Anterior cingulate cortex (tissue), 58 donors: ENCODE measurements at regions not wholly inside any gene's neighbourhood (a gene's known extent, or its start where the extent isn't known, plus 50 kb on each side); places are given as distances from the start of the nearest gene placed in this dataset.

ENCODE experiments used
- DNase-seq, 58 donors: peaks; one replicate each; lab custom pipeline; 2025; lab: John Stamatoyannopoulos, UW

DNA sequence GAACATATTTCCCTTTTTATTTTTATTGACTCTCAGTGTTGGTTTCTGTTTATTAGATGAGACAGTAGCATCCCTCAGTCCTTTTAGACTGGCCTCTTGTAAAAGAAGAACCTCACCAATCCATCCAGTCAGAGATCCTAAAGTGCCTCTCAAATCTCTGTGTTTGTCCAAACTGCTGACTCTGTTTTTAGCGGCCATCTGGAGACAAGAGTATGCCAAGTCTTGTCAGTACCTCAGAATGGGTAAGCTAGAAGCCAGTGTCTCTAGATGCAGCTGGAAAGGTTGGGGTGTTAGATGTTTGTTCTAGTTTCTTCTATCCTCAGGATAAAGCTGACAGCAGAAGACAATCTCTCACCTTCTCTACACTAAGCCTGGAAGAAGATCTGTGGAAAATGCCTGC, 537.7 kb upstream of the ZNF385D start:
- no peak for DNase-seq

DNA sequence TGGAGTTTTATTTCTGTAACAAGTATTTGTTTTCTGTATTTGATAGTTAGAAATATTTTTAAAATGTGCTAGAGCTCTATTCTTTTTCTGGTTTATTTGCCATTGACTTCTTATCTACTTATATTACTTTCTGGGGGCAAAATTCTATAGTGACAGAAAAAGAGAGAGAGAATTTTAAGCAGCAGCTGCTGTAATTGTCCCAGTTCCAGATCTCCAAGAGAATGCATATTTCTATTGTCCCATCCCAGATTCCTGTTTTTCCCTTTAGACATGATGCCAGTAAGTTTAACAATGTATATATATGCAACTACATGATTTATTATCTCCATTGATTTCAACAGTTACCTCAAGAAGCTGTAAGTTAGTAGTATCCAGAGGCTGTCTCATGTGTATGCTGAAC, 541.7 kb upstream of the ZNF385D start:
- no peak for DNase-seq

DNA sequence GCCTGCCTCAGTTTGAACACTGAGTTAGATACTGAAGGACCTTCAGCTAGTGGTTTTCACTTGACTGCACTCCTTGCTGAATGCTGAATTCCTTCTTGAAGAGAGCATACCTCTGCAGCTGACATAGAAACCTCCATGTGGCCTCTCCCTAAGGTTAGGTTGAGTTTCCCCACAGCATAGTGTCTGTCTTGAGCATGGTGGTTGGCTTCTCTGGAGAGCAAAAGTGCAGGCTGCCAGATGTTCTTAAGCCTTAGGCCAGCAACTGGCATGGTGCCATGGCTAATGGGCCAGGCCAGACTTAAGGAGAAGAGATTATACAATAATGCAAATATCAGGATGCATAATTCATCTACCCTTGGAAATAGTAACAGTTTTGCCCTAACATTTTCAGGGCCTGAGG, 545.6 kb upstream of the ZNF385D start:
- DNase-seq = no peak

DNA sequence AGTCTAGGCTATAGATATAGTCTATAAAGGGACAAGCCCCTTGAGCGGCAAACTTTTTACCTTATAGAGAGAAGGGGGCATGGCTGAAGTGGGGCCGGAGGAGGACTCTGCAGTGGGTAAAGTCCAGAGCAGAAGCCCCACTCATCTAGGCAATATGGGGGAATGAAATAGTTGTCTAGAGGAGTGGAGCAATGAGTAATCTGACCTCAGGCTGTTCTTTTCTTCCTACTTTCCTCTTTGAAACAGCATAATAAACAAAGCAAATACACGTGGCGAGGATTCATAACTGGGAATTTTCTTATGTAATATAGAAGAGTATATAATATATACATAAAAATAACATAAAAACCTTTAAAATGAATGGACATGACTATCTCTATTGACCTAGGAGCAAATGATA, 546.4 kb upstream of the ZNF385D start:
- DNase-seq = no peak

DNA sequence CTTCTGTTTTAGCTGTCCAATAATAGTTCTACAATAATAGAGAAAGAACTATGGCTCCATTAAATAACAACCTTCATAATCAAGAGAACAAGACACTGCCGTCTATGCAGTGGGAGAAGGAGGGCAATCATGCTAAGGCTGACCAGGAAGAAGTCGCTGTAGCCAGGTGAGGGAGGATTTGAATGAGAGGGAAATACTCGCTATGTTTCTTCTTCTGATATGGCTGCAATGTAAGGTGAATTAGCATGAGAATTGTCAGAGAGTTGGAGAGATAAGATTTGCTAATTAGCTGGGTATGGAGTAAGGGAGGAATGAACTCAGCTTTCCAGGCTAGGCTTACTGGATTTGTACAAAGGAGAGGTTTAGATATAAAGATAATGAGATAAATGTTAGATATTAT, 555.4 kb upstream of the ZNF385D start:
- DNase-seq = no peak

DNA sequence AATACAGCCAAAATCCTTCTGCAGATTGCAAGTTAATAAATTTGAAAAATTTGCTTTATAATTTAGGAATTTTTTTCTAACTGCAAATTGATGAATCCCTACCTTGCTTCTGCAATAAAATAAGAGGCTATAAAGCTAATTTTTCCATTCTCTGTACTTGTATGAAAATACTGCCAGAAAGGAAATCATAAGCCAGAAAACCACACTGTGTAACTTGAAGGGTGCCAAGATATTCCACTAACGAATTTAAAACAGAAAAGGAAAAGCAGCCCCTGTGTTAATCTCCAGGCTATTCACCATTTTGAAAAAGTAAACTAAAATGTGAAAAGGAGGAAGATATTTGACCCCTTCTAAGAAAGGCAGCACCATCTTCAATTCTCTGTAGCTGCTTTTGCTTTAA, 557.9 kb upstream of the ZNF385D start:
- no peak for DNase-seq

DNA sequence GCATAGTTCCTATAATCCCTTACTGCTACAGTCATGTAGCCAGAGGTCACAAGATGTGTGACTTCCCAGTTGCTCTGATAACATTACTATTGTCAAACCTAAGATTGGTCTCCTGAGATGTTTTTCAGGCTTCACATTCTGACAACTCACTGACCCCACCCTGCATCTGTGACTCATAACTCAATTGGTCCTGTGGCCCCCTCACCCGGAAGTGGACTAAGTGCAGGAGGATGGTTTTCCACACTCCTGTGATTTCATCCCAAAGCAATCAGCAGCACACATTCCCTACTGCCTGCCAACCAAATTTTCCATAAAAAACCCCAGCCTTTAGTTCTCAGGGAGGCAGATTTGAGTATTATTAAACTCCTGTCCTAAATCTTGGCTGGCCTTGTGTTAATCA, 564.9 kb upstream of the ZNF385D start:
- DNase-seq = no peak

DNA sequence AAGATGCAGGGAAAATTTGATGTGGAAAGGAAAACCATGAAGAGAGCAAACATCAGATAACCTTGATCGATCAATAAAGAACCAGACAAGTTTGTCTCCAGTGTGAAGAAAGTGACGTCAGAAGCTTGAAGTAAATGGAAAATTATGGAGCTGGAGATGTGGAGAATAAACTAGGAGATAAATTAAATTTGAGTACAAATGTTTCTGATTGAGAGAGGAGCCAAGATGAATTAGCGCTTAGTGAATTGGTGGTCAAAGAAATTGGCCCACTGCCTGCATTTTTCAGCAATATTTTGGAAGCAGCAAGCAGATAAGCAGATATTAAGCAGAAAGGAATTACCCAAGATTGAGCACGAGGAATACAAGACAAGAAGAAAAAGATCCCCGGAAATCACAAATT, 567.3 kb upstream of the ZNF385D start:
- DNase-seq = no peak

DNA sequence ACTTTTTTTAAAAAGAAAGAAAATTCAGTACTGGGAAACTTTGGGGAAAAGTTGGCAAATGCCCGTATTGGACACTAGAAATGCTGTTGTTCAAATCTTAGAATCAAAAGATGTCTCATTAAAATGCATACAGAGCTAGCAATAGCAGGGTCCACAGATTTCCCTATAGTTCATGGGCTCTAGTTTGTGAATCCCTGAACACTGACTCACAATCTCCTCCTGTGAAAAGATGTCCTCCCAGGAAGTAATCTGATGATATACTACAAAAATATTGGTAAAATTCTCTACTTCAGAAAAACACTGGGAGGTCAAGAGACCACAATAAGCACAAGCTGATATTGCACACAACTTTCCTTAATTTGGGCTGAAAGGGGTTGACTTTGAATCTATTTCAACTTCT, 568.4 kb upstream of the ZNF385D start:
- no peak for DNase-seq

DNA sequence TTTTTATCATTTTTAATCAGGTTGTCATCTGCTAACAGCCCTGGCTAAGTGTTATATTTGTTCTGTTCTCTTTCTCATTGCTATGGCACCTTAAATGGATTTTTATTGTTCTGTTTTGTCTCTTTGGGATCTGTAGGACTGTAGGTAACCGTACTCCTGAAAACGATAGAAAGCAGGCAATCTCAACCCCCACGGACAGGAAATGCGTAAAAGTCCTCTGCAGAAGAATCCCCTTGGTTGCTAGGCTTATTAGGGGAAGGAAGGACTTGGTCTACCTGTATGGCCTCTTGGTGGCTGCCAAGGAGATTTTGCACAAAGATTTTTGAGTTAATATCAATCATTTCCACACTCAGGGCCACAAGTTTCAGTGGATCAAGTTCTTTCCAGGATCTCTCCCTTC, 571.9 kb upstream of the ZNF385D start:
- no peak for DNase-seq

DNA sequence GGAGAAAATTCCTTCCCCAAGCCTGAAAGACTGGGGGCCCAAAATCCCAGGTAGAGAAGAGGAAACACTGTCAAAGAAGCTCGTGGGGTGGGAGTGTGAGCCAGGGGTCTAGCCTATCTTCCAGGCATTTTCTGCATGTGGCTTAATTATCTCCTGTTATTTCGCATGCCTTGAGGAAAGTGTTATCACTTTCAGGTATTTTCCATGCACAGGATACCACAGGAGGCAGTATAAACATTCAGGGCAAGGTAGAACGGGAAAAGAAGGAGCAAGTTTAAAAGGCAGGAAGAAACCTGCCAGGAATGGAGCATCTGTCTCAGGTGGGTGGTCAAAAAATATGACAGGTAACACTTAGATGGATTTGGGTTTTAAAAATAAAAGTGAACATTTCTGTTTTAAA, 575.3 kb upstream of the ZNF385D start:
- DNase-seq = no peak

DNA sequence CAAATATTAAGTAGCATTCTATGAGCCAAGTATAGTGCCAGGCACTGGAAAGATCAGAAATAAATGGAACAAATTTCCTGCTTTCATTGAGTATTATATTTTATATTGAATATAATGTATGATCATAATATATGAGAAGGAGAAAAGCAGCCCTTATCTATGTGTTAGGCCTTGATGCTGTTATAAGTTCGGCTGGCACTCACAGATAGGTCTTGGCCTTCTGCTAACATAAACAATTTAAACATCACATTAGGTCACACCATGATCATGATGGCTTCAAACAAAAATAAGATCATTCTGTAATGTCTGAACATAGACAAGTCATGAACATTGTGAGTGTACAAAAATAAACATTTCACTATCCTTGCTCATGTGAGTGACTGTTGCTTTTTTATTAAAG, 584.0 kb upstream of the ZNF385D start:
- DNase-seq = no peak

DNA sequence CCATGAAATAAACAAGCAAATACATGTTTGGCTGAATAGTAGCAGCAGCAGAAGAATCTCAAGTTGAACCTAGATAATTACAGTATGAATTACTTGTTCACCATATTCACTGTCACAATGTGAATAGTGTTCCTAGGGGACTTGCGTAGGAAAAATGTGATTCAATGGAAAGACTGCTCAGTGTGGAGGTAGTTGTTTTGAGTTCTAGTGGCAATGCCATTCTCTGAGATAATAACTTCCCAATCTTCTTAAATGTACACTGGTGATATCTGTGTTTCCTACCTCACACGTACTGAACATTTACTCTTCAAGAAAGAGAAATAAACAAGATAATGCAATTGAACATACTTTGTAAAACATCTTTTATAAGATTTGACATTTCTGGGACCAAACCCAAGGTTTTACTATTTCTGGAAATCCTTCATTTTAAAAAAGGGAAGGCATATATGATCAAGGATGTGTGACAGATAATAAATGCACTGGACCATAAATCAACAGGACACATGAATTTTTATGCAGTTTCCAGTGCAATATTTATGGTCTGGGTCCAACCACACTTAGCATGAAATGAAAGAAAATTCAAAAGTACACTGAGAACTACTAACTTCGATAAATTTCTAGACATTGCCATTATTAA, 598.3 kb upstream of the ZNF385D start:
- DNase-seq = no peak

DNA sequence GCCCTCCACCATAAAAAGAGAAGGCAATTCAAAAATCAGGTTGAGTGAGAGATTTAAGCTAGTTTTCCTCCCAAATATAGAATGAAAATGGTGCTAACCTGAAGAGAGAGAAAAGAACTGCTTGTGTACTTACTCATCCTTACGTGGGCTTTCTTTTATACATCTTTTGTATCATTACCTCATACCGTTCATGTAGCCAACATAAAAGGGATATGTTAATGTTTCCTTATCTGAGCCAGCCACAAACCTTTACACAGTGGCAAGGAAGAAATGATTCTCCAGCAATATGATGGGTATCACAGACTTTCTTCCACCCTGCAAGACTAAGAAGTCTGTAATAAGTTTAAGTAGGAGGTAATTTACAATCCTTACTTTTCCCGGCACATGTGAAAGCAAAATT, 600.8 kb upstream of the ZNF385D start:
- DNase-seq = no peak

DNA sequence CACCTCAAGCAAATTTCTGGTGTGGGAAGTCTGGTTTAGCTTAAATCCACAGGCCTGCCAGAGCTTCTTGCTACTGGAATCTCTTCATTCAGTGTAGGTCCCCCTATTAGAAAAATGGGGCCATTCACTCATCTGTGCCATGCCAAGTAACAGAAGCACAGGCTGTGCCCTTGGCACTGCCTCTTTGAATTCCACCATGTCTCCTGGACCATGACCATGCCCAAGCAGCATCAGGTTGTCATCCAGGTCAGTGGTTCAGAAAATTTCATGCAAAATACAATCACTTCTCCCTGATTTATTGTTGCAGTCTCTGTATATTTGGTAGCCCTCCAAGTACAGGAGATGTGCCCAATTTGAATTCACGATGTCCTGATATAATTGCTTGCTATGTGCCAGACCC, 602.1 kb upstream of the ZNF385D start:
- DNase-seq = no peak

DNA sequence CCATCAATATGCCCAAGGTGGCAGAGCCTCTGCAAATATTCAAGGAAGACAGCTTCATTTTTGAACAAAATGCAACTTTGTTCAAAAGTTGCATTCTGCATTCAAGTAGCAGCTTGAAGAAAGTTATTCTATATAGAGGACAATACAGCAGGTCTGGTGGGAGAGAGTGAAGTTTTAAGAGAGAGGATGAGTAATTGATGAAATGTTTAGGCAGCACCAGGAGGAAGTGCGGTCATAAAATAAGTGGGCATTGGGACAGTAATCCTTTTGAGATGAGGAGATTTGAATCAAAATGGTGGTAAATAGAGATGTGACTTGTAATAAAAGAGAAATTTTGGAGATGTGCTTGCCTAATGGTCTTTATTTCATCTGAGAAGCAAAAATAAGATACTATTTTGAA, 607.3 kb upstream of the ZNF385D start:
- no peak for DNase-seq

DNA sequence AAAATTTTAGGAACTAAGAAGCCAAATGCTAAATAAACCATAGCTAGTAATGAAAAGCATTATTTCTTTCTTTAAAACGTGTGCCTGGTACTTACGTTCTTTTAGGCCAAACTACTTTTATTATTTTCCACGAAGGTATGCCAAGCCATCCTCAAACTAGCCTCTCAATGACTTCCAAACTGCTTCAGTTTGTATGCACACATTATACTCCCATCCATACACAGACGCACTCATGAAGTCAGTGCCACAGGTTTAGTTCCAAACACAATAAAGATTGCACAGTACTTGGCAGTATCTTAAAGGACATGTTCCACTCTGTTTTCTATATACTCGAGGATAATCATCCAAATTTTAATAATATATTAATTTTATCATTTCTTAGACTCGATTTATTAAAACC, 609.2 kb upstream of the ZNF385D start:
- DNase-seq = no peak

DNA sequence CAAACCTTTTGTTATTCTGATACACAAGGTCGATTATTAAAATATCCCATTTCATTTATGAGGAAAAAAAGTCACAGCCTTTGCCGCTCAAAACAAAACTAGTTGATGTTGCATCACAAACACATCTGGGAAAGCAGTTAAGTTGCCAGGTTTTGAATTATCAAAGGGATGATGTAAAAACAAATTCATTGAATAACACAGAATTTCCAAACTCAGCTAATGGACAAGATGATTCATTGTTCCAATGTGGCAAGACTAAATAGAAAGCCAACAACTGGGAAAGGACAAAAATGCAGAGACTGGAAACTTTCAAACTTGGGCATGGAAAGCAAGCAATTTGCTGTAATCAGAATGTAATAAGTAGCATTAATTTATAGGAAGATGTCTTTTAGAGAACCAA, 610.0 kb upstream of the ZNF385D start:
- DNase-seq = no peak

DNA sequence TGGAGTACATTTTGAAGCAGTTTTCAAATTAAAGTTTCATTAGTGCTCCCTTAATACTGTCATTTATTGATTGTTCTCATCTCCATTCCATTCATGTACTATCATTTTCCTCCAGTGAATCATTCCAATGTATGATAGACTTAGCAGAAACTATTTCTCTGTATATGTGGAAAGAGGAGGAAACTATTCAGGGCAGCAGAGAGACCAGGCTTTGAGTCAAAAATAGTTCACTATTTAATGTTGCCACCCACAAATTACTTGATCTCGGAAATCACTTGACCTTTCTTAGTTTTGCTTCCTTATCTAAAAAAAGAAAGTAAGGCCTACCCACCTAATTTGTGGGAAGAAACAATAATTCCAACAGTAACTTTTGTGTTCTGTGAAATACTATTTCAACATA, 610.5 kb upstream of the ZNF385D start:
- DNase-seq = no peak

DNA sequence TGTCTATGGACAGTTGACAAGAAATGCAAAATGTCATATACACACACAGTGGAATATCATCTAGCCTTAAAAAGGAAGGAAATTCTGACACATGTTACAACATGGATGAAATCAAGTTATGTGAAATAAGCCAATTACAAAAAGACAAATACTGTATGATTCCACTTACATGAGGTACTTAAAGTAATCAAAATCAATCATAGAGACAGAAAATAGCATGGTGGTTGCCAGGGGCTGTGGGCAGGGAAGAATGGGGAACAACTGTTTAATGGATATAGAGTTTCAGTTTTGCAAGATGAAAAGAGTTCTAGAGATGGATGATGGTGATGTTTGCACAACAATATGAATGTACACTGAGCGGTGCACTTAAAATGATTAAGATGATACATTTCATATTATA, 613.8 kb upstream of the ZNF385D start:
- no peak for DNase-seq

DNA sequence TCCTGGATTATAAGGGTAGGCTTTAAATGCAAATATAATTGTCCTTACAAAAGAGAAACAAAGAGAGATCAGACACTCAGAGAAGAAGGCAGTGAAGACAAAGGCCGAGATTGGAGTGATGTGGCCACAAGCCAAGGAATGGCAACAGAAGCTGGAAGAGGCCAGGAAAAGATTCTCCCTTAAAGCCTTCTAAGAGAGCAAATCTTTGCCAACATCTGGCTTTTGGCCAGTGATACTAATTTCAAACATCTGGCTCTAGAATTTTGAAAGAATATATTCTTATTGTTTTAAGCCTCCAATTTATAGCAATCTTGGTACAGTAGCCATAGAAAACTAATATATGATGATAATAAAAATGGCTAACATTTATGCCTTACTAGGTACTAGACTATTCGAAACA, 615.8 kb upstream of the ZNF385D start:
- DNase-seq = no peak

DNA sequence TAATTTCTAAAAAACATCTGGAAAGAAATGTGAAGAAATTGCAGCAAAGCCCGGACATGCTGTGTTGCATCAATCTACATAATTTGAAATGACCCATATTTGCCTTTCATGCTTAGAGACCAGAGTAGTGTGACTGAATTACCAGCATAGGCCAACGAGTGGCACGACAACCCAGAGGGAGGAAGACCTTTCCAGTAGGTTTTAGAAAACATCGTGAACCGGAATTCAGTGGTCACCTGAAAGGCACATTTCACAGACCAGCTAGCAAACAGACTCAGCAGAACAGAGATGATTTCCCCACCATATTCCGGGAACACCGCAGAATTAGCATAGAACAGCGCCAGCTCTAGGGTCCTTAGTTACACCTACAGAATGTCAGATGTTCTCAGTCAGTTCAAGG, 620.0 kb upstream of the ZNF385D start:
- no peak for DNase-seq

DNA sequence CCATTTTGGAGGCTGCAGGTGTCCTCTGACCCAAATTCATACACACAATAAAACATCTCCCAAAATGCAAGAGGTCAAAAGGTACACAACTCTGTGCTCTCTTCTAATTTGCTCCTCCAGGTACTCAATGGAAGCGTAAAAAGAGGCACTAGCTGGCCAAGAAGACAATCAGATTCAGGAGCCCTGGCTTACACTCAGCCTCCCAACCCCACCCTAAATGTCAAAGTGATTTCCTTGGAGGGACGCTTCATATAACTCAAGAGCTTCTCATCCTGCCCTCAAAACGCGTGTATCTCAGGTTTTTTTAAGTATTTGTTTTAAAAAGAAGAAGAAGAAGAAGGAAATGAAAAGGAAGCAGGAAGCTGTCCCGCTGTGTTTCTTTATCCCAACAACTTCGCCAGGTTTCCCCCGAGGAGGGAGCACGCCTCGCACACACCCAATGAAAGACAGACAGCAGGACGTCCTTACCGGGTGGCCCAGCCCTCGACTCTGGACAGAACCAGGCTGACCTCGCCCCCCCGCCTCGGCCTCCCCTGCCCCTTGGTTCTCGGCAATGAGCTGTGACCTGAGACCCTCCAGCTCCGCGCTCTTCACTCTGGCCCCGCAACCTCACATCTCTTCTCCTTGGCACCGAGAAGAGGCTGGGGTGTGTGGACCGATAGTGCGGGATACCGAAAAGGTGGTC, 620.7 kb upstream of the ZNF385D start:
- DNase-seq = peak in 1 of 58 donors; percentile 2
